CD4-positive, alpha-beta T cell treated with Interleukin-6 at 100 ng/mL for 8 hours (primary cell): ENCODE measurements at regions not wholly inside any gene's neighbourhood (a gene's known extent, or its start where the extent isn't known, plus 50 kb on each side); places are given as distances from the start of the nearest gene placed in this dataset.
"Not testable (repeated sequence)": the region's sequence is repeated elsewhere in the genome, so short reads cannot be mapped to it uniquely, and the experiment has no call there.

ENCODE experiments used
- DNase-seq: peaks from one replicate; pipeline ENCODE4 v3.0.0-alpha.2; 2020; ENCODE audit warnings: mixed read lengths, low spot score

DNA sequence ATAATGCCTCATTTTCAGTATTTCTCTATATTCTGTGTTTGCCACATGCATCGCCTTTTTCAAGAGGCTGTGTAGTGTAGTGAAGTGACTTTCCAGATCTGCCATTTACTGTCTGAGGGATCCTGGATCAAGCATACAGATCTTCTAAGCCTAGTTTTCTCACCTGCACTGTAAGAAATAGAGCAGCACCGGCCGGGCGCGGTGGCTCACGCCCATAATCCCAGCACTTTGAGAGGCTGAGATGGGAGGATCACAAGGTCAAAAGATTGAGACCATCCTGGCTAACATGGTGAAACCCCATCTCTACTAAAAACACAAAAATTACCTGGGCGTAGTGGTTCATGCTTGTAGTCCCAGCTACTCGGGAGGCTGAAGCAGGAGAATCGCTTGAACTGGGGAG is 1387.5 kb downstream of the AACS start:
- not testable (repeated sequence) for DNase-seq

DNA sequence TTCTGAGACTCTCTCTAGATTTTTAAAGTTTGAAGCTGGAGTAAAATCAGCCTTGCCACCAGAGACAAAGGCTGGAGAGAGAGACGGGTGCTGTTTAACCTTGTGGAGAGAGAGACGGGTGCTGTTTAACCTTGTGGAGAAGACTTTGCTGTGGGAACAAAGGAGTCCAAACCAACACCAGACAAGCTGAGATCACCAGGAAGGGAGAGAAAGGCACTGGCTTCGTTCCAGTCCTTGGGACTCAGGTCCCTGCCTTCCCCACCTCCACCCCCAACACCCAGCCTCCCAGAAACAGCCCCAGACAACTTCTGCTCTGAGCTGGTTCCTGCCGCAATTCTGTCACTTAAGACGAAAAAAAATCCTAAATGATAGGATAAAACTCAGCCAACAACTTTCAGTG is 1389.3 kb downstream of the AACS start:
- DNase-seq = no peak

DNA sequence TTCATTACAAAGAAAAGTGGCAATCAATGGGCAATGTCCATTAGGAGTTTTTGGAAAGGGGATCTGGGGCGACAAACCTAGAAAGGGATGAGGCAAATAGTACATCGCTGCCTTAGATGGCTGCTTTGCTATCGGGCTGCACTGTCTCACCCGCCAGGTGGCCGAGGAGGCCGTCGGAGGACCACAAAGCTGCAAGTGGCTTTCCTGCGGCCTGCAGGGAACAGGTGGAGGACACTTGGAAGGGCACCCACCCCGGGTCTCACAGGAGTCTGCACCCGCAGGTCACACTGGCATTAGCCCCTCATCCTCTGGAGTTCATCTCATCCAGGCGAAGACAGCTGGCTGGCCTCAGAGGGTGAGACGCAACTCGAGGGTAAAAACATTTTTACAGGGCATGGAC is 1392.5 kb downstream of the AACS start:
- DNase-seq = no peak

DNA sequence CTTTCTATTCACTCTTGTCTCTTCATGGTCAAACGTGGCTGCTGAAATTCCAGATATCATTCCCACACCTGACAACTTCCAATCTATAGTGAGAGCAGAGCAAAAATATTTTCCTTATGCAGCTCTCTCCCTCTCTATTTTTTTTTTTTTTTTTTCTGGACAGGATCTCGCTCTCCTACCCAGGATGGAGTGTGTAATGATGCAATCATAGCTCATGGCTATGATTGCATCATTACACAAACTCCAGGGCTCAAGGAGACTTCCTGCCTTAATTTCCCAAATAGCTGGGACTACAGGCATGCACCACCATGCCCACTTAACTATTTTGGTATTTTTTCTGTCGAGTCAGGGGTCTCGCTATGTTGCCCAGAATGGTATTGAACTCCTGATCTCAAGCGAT is 1398.9 kb downstream of the AACS start:
- no peak for DNase-seq

DNA sequence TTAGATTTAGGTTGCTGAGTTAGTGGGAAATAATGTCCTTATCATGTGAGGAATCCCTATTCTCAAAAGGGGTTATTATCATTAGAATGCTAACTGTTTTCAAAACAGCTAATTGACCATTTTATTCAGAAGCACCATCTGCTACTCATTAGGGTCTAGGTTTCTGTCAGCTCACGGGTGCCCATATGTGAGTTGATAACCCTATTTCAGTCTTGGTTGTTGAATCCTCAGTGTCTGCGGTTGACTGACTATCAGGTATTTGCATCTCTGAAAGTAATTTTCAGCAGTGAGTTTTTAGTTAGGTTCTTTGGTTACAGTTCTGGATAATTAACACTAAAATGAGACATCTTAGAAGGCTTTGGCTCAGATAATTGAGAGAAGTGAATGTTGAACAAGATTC is 1404.0 kb downstream of the AACS start:
- DNase-seq = no peak

DNA sequence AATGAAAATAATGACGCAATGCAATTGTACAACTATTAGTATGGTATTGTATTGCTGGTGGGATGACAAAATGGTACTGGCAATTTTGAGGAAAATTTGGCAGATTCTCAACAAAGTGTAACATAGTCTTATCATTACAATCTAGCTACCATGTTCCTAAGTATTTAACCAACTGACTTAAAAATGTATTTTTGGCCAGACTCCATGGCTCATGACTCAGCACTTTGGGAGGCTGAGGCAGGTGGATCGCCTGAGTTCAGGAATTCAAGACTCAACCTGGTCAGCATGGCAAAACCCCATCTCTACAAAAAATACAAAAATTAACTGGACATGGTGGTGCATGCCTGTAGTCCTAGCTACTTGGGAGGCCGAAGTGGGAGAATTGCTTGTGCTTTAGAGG is 1409.5 kb downstream of the AACS start:
- no peak for DNase-seq

DNA sequence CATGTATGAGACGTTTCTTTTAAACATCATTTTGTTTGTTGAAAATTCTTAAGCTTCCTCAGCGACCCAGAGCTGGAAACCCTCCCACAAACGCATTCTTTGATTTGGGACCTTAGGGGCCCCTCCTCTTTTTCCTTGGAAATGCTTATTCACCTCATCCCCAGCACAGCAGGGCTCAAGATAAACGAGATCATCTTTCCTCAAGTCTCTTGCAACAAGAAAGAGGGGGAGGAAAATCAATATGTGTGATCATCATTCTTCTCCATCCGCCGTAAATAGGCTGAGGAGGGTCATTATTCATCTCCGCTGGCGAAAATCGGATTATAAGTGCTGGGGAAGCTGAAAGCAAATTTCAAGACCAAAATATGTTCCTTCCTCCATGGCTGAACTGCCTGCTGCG is 1415.2 kb downstream of the AACS start:
- DNase-seq = no peak

DNA sequence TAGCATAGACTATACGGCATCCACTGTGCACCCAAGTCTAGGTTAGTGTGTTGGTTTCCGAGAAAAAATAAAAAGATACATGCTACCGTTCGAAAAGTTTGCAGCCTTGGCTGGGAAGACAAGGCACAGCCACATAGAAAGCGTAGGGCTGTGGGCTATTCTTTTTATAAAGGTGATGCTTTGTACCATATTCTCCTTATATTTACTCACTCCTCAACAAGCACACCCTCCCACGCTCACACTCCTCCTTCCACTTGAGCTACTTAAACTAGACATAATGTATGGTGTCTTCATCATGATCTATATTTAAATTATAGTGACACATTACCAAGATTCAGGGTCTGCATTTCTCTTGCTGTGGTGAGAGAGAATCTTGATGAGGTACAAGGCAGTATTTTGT is 1416.5 kb downstream of the AACS start:
- no peak for DNase-seq

DNA sequence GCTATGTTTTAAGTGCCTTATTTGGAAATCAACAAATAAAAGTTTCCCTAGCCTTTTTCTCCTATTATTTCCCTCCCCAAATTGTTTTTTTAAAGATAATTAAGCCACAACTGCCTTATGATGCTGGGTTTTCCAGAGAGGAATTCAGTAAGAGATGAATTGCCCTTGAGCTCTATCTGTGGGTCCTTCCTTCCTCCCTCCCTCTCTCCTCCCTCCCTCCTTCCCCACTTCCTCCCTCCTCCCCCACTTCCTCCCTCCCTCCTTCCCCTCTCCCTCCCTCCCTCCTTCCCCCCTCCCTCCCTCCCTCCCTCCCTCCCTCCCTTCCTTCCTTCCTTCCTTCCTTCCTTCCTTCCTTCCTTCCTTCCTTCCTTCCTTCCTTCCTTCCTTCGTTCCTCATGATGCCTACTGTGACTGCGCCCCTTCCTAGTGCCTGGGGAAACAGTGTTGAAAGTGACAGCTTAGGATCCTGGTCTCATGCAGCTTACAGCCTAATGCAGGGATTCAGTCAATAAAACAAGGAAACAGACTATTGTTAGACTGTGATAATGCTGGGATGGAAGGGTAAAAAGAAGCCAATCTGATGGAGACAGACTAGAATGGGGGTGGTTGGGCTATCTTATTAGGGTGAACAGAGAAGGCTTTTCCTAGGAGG is 1417.1 kb downstream of the AACS start:
- no peak for DNase-seq

DNA sequence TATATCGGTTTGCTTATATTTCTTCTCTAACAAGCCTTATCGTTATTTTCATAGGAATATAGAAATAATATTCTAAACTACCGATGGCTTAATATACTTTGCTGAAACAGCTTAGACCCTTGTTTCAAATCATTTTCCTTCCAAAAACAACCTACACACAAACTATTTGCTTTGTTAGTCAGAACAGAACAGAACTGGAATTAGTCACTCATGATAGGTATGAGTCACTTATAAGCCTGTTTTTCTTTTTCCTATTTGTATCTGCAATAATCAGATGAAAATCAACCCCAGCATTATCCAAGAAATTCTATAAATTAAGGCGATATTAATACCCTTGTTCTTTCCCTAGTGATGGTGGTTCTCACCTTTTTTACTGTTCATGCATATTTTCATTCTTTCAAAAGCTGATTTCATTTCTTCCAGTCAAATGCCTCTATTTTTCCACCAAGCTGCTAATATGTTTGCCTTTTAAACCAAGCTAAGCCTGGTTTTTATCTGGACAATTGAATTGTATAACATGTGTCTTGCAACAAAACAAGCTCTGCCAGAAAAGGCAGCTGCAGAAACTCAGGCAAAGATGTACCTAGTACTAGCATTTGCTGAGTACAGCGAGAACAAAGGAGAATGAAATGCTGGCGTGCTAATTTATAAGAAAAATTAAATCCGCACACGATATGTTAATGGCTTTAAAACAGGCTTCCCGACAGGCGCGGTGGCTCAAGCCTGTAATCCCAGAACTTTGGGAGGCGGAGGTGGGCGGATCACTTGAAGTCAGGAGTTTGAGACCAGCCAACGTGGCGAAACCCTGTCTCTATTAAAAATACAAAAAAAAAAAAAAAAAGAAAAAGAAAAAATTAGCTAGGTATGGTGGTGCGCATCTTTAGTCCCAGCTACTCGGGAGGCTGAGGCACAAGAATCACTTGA is 1418.2 kb downstream of the AACS start:
- DNase-seq = no peak

DNA sequence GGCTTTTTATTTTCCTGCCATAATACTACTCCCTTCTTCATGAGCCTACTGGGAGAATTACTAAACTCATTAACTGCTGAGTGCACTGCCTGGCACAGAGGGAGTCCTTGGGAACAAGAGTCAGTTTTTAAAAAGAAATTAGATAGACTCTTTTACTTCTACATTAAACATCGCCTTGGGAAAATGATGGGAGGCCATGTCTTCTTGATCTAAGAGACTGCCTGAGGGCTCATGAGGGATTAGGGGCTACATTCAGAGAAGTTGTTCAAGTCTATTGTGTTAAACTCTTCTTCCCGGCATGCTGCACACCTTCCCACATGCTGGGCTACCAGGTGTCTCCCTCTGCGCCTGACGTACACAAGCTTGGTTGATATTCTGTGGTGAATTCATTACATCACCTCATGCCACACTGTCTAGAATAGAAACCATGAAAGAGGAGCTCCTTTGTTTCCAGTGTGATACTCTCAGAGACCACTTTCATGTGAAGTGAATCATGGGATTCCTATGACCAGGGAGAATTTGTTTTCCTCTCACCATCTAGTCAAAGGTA is 1422.3 kb downstream of the AACS start:
- DNase-seq = no peak

DNA sequence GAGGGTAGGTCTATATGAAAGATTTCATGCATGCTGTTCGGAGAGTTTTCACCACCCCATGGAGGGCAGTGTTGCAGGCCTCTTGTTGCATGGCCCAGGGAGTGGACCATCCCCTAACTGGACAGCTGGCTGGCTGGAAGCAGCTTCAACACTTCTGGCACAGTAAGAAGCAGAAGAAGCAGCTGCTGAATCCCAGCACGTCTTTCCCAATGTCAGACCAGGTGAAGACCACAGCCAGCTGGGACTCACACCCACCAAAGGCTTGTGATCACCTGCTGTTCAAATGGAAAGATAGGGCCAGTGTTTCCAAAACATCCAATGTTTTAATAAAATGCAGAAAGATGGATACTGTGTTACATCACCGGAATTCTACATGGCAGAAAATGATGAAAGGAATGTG is 1423.6 kb downstream of the AACS start:
- no peak for DNase-seq

DNA sequence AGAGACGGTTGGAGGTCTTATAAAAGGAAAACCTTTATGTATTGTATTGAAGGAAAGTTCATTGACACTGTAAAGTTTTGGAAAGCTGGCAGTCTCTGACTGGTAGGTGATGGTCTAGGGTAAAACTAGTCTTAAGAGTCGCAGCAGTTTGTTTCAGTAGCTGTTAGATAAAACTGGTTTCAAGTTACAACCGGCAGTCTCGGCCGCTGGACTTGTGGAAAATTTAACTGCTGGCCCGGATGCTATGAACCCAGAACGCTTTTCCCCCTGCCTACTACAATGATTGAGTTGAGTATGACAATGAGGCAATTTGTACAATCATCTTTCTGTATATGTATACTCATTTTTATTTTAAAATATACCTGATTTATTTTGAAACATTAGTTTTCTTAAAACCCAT is 1426.9 kb downstream of the AACS start:
- no peak for DNase-seq

DNA sequence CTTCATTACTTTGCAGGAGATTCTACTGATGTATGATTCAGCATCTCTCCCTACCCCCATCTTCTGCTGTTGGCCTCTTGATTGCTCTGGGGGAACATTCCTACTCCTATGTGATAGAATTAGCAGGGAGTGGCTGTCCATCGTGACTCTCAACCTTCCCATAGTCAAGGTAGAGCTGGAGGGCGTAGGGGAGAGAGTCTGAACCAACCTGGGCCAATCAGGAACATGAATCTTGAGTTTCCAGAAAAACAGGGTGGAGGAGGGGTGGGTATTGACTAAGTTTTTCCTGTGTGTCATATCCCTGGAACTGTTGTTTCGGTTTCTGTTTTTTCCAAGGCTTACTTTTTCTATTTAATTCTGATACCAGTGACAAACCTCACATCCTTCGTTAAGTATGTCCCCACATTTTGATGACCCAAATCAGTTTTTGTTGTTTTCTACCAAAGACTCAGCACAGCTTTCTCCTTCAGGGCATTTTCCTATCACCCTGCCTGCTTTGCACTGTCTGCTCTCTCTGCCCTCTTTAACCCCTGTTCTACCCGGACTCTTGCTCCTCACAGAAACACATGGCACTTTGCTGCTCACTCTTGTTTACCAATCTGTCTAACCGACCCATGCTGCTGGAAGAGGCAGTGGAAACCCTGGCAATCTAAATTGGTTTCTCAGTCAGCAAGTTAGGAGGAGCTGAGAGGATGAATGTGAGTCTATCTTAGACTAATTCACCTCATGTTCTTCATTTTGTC is 1428.3 kb downstream of the AACS start:
- DNase-seq = no peak

DNA sequence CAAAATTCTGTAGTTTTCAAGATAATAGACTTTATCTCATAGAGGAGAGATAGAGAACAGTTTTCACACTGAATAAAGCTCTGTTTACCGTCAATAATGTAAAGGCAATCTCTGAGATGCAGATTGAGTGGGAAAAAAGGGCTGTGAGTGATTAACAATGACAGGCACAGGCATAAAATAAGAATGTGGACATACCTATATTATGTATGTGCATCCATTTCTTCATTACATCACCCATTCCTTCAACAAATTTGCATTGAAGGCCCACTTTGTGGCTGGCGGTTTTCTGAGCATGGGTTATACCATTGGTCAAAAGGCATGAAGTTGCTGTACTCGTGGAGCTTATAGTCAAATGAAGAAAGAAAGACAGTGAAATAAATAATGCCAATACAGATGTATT is 1431.0 kb downstream of the AACS start:
- DNase-seq = no peak

DNA sequence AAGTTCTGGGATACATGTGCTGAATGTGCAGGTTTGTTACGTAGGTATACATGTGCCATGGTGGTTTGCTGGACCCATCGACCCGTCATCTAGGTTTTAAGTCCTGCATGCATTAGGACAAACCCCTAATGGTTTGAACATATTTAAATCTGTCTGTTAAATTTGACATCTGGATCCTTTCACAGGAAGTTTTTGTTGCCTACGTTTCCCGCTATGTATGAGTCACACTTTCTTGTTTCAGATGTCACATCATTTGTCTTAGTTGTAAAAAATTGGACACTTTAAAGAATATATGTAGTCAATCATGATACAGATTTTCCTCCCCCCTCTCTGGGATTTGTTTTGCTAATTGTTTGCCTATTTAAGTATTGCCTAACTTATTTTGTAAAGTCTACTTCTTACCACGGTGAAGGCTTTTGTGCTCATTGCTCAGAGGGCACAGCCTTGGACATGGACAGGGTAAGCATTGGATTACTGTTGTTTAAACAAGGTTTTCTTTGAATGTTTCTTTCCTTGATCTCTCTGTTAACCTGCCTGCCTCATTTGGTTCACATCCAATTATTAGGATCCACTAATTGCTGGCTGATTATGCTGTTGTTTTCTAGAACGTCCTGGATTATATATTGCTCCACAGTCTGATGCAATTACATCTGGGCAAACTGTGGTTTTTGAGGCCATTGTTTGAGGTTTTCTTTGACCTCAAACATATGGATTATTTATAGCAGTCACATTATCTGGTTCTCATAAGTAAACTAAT is 1441.4 kb downstream of the AACS start:
- DNase-seq = no peak

DNA sequence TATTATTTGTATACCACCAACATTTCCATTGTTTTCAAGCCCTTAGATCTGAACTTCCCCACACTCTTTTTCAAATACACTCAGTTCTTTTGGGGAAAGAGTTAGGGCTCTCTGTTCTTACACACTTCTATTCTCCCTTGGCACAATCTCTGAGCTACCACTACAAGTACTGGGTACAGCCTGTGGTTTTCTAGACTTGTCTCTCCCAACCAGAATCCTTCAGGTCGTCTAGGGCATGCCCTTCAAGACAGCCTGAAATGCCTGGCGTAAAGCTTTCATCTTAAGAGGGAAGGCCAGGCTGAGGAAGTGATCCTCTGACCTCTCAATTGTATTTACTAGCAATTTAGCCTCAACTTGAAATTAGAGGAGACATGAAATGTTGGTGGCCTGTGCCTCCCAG is 1442.0 kb downstream of the AACS start:
- DNase-seq = no peak

DNA sequence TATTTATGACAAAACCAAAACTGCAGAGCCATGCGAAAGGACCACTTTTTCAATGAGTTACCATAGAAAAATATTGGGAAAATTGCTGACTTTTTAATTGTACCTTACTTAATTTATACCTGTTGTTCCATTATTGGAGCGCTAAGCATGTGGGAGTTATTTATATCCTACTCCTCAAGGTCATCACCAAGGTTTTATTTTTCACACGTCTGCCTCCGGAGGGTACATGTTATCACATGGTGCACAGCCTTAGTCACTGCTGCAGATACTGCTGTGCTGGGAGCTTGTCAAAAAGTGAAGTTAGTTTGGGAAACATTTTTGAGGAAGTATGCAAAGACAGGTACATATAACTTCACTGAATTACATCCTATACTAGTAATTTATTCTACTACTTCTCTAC is 1444.3 kb downstream of the AACS start:
- no peak for DNase-seq

DNA sequence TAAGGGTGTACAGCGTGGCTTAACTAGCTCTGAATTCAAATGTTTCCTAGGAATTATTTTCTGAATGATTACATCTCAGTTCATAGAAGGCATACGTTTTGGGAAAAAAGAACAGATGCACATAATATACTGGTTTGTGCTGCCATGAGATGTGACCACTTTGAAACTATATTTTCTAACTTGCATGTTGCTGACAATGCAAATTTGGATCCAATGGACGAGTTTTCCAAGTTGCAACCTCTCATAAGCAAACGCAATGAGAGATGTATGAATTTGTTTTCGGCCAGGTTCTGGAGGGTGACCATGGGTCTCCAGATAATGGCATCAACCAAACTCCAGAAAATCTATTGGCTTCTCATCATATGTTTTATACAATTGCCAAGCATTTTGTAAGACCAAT is 1445.4 kb downstream of the AACS start:
- DNase-seq = no peak

DNA sequence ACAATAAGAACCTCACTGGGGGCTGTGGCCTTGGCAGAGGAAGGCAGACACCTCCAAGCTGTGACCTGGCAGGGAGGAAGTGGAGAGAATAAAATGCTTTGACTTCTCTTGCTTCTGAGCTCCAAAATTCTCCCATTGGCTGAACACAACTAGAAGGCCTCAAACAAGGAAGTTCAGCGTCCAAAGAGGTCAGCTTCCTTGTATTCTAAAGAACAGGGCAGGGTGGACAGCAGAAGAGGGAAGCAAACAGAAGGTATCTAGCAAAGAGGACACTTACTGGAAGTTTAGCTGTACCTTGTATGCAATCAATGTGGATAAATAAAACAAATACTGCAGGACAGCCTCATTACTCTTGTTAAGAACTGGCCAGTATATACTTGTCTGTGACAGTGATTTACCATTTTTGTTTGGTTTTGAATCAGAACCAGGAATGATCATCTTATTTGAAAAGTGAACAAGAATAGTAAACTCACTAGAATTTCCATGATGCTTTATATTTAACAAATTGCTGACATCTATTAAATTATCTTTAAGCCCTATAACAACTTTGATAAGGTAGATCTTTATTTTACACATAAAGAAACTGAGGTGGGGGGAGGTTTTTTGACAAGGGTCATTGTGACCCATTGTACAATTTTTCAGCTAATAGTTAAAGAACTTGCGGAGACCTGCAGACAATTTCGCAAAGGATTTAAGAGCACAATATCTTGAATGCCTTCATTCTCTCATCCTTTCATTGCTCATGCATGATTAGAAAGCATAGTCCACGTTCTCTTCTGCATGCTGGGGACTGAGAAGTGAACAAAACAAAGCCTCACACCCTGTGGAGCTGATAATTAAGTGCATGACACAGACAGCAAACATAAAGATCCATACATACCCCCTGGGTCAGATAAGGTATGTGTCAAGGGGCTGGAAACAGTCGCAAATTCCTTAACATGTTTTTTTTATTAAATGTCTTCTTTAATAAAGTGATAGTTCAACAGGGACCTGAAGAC is 1448.0 kb downstream of the AACS start:
- no peak for DNase-seq
